HepG2 (cell line): ENCODE measurements at regions not wholly inside any gene's neighbourhood (a gene's known extent, or its start where the extent isn't known, plus 50 kb on each side); places are given as distances from the start of the nearest gene placed in this dataset.

Source experiments
- ATAC-seq: fragments of 200-7000 bp; cut with Tn5 transposase; 3 replicates; pipeline ENCODE4 v1.9.1; 2020; ENCODE audit warnings: mild to moderate bottlenecking, moderate library complexity
- BruUV-seq: library from RNA; stranded (reverse); fragments of 400-500 nt; replicated peaks from 2 replicates; lab custom pipeline; 2021; lab: Mats Ljungman, UMichigan
- CTCF ChIA-PET: fragments of 300-600 bp; formaldehyde crosslinking; extraction: SDS; loops from one replicate; lab custom pipeline; 2021; ENCODE audit warnings: low total read pairs, inconsistent platforms, low intra/inter-chr PET ratio; lab: Yijun Ruan, JAX
- POLR2A ChIA-PET: fragments of 350-600 bp; sonication (Branson Sonifier 250); formaldehyde crosslinking; loops from one replicate; lab custom pipeline; 2020; ENCODE audit warnings: antibody characterized with exemption, inconsistent platforms; lab: Yijun Ruan, JAX
- DNase-seq: peaks from one replicate; pipeline ENCODE4 v3.0.0-alpha.2; 2015; ENCODE audit warnings: low spot score
- FAIRE-seq: peaks from 3 replicates; lab custom pipeline; 2011; peaks lifted over from hg19 to GRCh38; lab: Jason Lieb, UNC
- H2AFZ ChIP-seq: one replicate; pipeline ENCODE4 v1.6.1; 2011; ENCODE audit warnings: low read length, inconsistent platforms
- H3K27ac ChIP-seq: fragments of 300-600 bp; 3 replicates; pipeline ENCODE4 v1.8.0; 2011; ENCODE audit warnings: mixed run types, mild to moderate bottlenecking, mixed read lengths, low read length, inconsistent platforms; ENCODE audit not compliant: insufficient read depth; ENCODE audit errors: extremely low read length
- H3K27me3 ChIP-seq, 2 experiments: fragments of 200-600 bp in 1 of 2; 2 replicates in 1 of 2; 3 replicates in 1 of 2; pipeline versions ENCODE4 v1.6.0 to v1.8.0; 2011; ENCODE audit warnings: low read length in 2 of 2, mild to moderate bottlenecking in 2 of 2, moderate library complexity in 2 of 2, inconsistent platforms in 1 of 2; ENCODE audit not compliant: insufficient read depth in 2 of 2, control insufficient read depth in 1 of 2
- H3K36me3 ChIP-seq, 2 experiments: fragments of 200-600 bp in 1 of 2; replicated peaks in 1 of 2; 2 replicates in 1 of 2; 3 replicates in 1 of 2; pipeline versions ENCODE4 v1.5.1 to v1.8.0; 2011; ENCODE audit warnings: low read length in 2 of 2, inconsistent platforms in 1 of 2; ENCODE audit not compliant: insufficient read depth in 2 of 2, control insufficient read depth in 1 of 2
- H3K4me1 ChIP-seq: 2 replicates; pipeline ENCODE4 v1.5.1; 2012; ENCODE audit warnings: low read length, inconsistent platforms; ENCODE audit not compliant: insufficient read depth
- H3K4me2 ChIP-seq: 2 replicates; pipeline ENCODE4 v1.6.0; 2011; ENCODE audit warnings: low read depth, low read length, inconsistent platforms
- H3K4me3 ChIP-seq, 3 experiments: fragments of 200-600 bp in 1 of 3; sonication (generic), shearing (Covaris generic) in 1 of 3; replicated peaks in 1 of 3; 2 replicates each; pipeline ENCODE4 v1.5.1; 2011 to 2016; ENCODE audit warnings: low read length in 3 of 3, inconsistent platforms in 2 of 3, low read depth in 2 of 3, mild to moderate bottlenecking in 2 of 3, control low read depth in 1 of 3, mixed read lengths in 1 of 3; ENCODE audit not compliant: insufficient read depth in 1 of 3
- H3K79me2 ChIP-seq: one replicate; pipeline ENCODE4 v1.6.1; 2011; ENCODE audit warnings: low read length, inconsistent platforms; ENCODE audit not compliant: insufficient read depth
- H3K9ac ChIP-seq: 2 replicates; pipeline ENCODE4 v1.6.0; 2011; ENCODE audit warnings: mild to moderate bottlenecking, low read depth, low read length, inconsistent platforms; ENCODE audit not compliant: insufficient read depth
- H3K9me3 ChIP-seq: 2 replicates; pipeline ENCODE4 v1.5.1; 2012; ENCODE audit warnings: mild to moderate bottlenecking, low read length
- H4K20me1 ChIP-seq: 2 replicates; pipeline ENCODE4 v1.6.0; 2011; ENCODE audit warnings: inconsistent platforms, mild to moderate bottlenecking, low read length, moderate library complexity; ENCODE audit not compliant: insufficient read depth
- ATF7 ChIP-seq, 2 experiments: fragments of 450-650 bp in 1 of 2; sonication (generic) in 1 of 2; formaldehyde crosslinking in 1 of 2; IDR thresholded peaks; 2 replicates each; pipeline versions ENCODE4 v1.4.0 to v1.6.1; 2016 to 2020; ENCODE audit warnings: antibody characterized with exemption in 1 of 2, mild to moderate bottlenecking in 1 of 2, missing genetic modification reagents in 1 of 2
- GABPA ChIP-seq, 2 experiments: IDR thresholded peaks; 2 replicates each; pipeline ENCODE4 v1.6.1; 2011 to 2016; ENCODE audit warnings: low read depth in 2 of 2, low read length in 1 of 2, missing biosample characterization in 1 of 2, missing genetic modification characterization in 1 of 2
- RFXANK ChIP-seq: IDR thresholded peaks from 2 replicates; pipeline ENCODE4 v1.6.1; 2016
- RFXAP ChIP-seq: sonication (generic); formaldehyde crosslinking; IDR thresholded peaks from 2 replicates; pipeline ENCODE4 v1.4.0; 2020; ENCODE audit warnings: missing genetic modification reagents, borderline replicate concordance
- SIX1 ChIP-seq: sonication (generic); formaldehyde crosslinking; IDR thresholded peaks from 2 replicates; pipeline ENCODE4 v1.4.0; 2020; ENCODE audit warnings: missing genetic modification reagents, borderline replicate concordance
- WGBS: methylation state at CpG from one replicate; pipeline ENCODE4 v1.1.6; 2017; ENCODE audit warnings: low lambda C conversion rate; 5-methylcytosine and 5-hydroxymethylcytosine counted together
- in situ Hi-C: cut with HindIII; loops from 2 replicates; pipeline ENCODE4 v1.10.0; 2017; ENCODE audit warnings: low pct_unique_long_range_greater_than_20kb; ENCODE audit not compliant: extremely low pct_ligation_motif_present
- intact Hi-C: fragments of 100-400 bp; cut with micrococcal nuclease; formaldehyde crosslinking; loops from one replicate; pipeline ENCODE4 v1.10.0; 2022; ENCODE audit not compliant: unreplicated experiment
- TF ChIP-seq, protein P1 (sequence below): sonication (generic); formaldehyde crosslinking; IDR thresholded peaks from 2 replicates; pipeline ENCODE4 v1.4.0; 2020; ENCODE audit warnings: mild to moderate bottlenecking, missing genetic modification reagents
- TF ChIP-seq, protein P2 (sequence below): sonication (generic); formaldehyde crosslinking; IDR thresholded peaks from 2 replicates; pipeline ENCODE4 v1.4.0; 2020; ENCODE audit warnings: missing genetic modification reagents, borderline replicate concordance

DNA sequence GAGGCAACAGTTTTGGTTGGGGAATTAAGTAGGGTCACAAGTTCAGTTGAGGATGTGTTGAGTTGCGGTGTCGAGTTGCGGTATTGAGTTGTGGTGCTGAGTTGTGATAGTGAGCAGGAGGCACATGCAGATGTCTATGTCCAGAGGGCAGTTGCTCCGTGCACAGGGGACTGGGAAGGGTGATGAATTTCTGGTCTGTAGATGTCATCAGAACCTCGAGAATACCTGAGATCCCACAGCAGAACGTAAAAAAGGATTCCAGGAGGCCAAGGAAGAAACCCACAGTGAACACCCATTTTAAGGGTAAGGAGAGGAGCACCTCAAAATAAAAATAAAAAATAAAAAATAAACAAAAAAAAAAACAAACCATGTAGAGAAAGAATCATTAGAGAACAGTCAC is 354.4 kb upstream of the ARGLU1 start:
- FAIRE-seq (no peak), ATAC-seq (no peak), DNase-seq (no peak)
- 44% methylated on average over 6 of the region's 6 CpGs for WGBS
- H3K4me3 ChIP-seq = no peak overlapping the region
- no peak overlapping the region for H2AFZ ChIP-seq
- in situ Hi-C loops (no loop called here), intact Hi-C loops (no loop called here)
- no peaks in the 10 kb centered on the region for H3K4me1 ChIP-seq
- H4K20me1 ChIP-seq = no peaks in the 10 kb centered on the region
- no peaks in the 10 kb centered on the region for H3K9me3 ChIP-seq
- H3K9ac ChIP-seq = no peak overlapping the region
- no TSS peak for BruUV-seq
- H3K27ac ChIP-seq = no peak overlapping the region
- H3K27me3 ChIP-seq = peaks cover 1 to 6% of the 10 kb centered on the region in 2 experiments; a peak in 3 of 5 replicates
- POLR2A ChIA-PET = no interaction called here
- H3K36me3 ChIP-seq = no peaks in the 10 kb centered on the region
- CTCF ChIA-PET = no interaction called here
- H3K79me2 ChIP-seq = no peaks in the 10 kb centered on the region
- no peak for TF ChIP-seq RFXAP (CRISPR knock-in tag)
- TF ChIP-seq ATF7 (IDR thresholded peaks at IDR 0.05) = no peak
- no peak for TF ChIP-seq ATF7 (CRISPR knock-in tag; IDR thresholded peaks at IDR 0.05)
- TF ChIP-seq RFXANK (CRISPR knock-in tag) = no peak
- TF ChIP-seq SIX1 = no peak
- no peak for TF ChIP-seq GABPA (IDR thresholded peaks at IDR 0.05; ENCODE audit: low read depth, low read length)
- no peak for TF ChIP-seq GABPA (CRISPR knock-in tag; IDR thresholded peaks at IDR 0.05; ENCODE audit: low read depth)
- TF ChIP-seq, protein P1, sequence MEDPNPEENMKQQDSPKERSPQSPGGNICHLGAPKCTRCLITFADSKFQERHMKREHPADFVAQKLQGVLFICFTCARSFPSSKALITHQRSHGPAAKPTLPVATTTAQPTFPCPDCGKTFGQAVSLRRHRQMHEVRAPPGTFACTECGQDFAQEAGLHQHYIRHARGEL (CRISPR knock-in tag) = no peak
- TF ChIP-seq, protein P2, sequence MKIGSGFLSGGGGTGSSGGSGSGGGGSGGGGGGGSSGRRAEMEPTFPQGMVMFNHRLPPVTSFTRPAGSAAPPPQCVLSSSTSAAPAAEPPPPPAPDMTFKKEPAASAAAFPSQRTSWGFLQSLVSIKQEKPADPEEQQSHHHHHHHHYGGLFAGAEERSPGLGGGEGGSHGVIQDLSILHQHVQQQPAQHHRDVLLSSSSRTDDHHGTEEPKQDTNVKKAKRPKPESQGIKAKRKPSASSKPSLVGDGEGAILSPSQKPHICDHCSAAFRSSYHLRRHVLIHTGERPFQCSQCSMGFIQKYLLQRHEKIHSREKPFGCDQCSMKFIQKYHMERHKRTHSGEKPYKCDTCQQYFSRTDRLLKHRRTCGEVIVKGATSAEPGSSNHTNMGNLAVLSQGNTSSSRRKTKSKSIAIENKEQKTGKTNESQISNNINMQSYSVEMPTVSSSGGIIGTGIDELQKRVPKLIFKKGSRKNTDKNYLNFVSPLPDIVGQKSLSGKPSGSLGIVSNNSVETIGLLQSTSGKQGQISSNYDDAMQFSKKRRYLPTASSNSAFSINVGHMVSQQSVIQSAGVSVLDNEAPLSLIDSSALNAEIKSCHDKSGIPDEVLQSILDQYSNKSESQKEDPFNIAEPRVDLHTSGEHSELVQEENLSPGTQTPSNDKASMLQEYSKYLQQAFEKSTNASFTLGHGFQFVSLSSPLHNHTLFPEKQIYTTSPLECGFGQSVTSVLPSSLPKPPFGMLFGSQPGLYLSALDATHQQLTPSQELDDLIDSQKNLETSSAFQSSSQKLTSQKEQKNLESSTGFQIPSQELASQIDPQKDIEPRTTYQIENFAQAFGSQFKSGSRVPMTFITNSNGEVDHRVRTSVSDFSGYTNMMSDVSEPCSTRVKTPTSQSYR = no peak
- H3K4me2 ChIP-seq = no peak overlapping the region
